A549 (cell line): ENCODE measurements at regions not wholly inside any gene's neighbourhood (a gene's known extent, or its start where the extent isn't known, plus 50 kb on each side); places are given as distances from the start of the nearest gene placed in this dataset.

Experiments
- MAZ ChIP-seq: fragments of 150-350 bp; IDR thresholded peaks from 2 replicates; pipeline ENCODE4 v1.6.1; 2014; ENCODE audit warnings: antibody characterized with exemption, low read depth, low read length, borderline replicate concordance
- RCOR1 ChIP-seq: fragments of 150-350 bp; IDR thresholded peaks from 2 replicates; pipeline ENCODE4 v1.6.1; 2014; ENCODE audit warnings: antibody characterized with exemption, low read length, low read depth
- SMC3 ChIP-seq: fragments of >200 bp; sonication (Bioruptor Twin); formaldehyde crosslinking; IDR thresholded peaks from 3 replicates; pipeline ENCODE4 v1.6.1; 2018; ENCODE audit warnings: inconsistent platforms

- TF ChIP-seq MAZ (no peak), SMC3 (no peak), RCOR1 (no peak)
Observed at GRCh38 chr1:114032271-114033215, 53.3 kb downstream of the OLFML3 start.
